OCI-LY3 (cell line): ENCODE measurements at regions not wholly inside any gene's neighbourhood (a gene's known extent, or its start where the extent isn't known, plus 50 kb on each side); places are given as distances from the start of the nearest gene placed in this dataset.

ENCODE experiments used
- EZH2phosphoT487 ChIP-seq: fragments of 200-600 bp; shearing (Covaris generic); IDR thresholded peaks from 2 replicates; pipeline ENCODE4 v1.6.1; 2018; ENCODE audit warnings: antibody characterized with exemption, mixed run types, low read depth
- TF ChIP-seq, protein P1 (sequence below): fragments of 200-600, 300-600 bp; sonication (generic); IDR thresholded peaks from 2 replicates; pipeline ENCODE4 v1.5.1; 2014; ENCODE audit warnings: antibody characterized with exemption, low read length, low read depth

DNA sequence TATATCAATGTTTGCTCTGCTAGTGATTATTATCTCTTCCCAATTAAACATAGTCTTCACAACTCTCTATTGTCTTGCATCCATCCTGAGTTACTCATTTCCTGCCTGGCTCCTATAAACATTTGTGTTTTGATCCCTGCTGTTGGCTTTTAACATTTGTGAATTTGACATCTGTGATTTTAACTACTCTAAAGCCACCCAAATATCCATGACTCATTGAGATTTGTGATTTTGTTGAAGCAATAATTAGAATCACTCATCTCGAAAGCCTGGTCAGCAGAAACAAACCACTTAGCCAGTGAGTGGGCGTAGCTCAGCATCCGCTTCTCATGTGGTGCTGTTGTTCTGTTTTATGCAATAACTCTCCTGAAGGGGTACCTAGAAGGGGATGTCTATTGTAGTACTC, 174.3 kb upstream of the ZBTB20 start:
- TF ChIP-seq, protein P1, sequence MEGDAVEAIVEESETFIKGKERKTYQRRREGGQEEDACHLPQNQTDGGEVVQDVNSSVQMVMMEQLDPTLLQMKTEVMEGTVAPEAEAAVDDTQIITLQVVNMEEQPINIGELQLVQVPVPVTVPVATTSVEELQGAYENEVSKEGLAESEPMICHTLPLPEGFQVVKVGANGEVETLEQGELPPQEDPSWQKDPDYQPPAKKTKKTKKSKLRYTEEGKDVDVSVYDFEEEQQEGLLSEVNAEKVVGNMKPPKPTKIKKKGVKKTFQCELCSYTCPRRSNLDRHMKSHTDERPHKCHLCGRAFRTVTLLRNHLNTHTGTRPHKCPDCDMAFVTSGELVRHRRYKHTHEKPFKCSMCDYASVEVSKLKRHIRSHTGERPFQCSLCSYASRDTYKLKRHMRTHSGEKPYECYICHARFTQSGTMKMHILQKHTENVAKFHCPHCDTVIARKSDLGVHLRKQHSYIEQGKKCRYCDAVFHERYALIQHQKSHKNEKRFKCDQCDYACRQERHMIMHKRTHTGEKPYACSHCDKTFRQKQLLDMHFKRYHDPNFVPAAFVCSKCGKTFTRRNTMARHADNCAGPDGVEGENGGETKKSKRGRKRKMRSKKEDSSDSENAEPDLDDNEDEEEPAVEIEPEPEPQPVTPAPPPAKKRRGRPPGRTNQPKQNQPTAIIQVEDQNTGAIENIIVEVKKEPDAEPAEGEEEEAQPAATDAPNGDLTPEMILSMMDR: no peak
- no peak for TF ChIP-seq EZH2phosphoT487
